HCT116 (cell line): ENCODE measurements at regions not wholly inside any gene's neighbourhood (a gene's known extent, or its start where the extent isn't known, plus 50 kb on each side); places are given as distances from the start of the nearest gene placed in this dataset.

Source experiments
- ATAC-seq: fragments of 200-7000 bp; cut with Tn5 transposase; 2 replicates; pipeline ENCODE4 v1.9.1; 2020; ENCODE audit warnings: mild to moderate bottlenecking, moderate library complexity
- BruUV-seq: library from RNA; stranded (reverse); fragments of 400-500 nt; replicated peaks from 2 replicates; lab custom pipeline; 2021; lab: Mats Ljungman, UMichigan
- CTCF ChIA-PET: fragments of 300-600 bp; sonication (Branson Sonifier 250); formaldehyde crosslinking; loops from one replicate; lab custom pipeline; 2021; ENCODE audit warnings: antibody characterized with exemption; lab: Charles Lee
- POLR2A ChIA-PET: fragments of 300-600, 350-600 bp; sonication (Branson Sonifier 250); formaldehyde crosslinking; loops from one replicate; lab custom pipeline; 2021; ENCODE audit warnings: antibody characterized with exemption; lab: Charles Lee
- RAD21 ChIA-PET, 2 experiments: fragments of 300-600 bp; sonication (Branson Sonifier 250); formaldehyde crosslinking; loops; one replicate each; lab custom pipeline; 2023; ENCODE audit warnings: low total read pairs in 2 of 2; ENCODE audit not compliant: uncharacterized antibody in 2 of 2, unreplicated experiment in 2 of 2, low non-redundant PET in 1 of 2; lab: Charles Lee
- DNase-seq: peaks from one replicate; pipeline ENCODE4 v3.0.0-alpha.2; 2010; ENCODE audit warnings: low read depth, low spot score
- H2AFZ ChIP-seq: fragments of 200-600 bp; shearing (Covaris generic), sonication (generic); 2 replicates; pipeline ENCODE4 v1.6.1; 2017; ENCODE audit warnings: low read depth, mixed run types, mixed read lengths, antibody characterized with exemption, low read length; ENCODE audit not compliant: poor library complexity, severe bottlenecking
- H3K27ac ChIP-seq: 2 replicates; pipeline ENCODE4 v1.5.1; 2012; ENCODE audit warnings: low read depth, low read length
- H3K27me3 ChIP-seq: fragments of 200-600 bp; sonication (generic); 2 replicates; pipeline ENCODE4 v1.6.1; 2016; ENCODE audit warnings: mixed run types, low read length, mixed read lengths; ENCODE audit not compliant: insufficient read depth
- H3K36me3 ChIP-seq, 2 experiments: fragments of 200-500 bp in 1 of 2; fragments of 200-600 bp in 1 of 2; sonication (Bioruptor generic) in 1 of 2; sonication (generic) in 1 of 2; 2 replicates each; pipeline versions ENCODE4 v1.5.1 to v1.6.1; 2014 to 2016; ENCODE audit warnings: low read length in 2 of 2, inconsistent platforms in 1 of 2, mixed read lengths in 1 of 2, mixed run types in 1 of 2; ENCODE audit not compliant: insufficient read depth in 2 of 2, control insufficient read depth in 1 of 2
- H3K4me1 ChIP-seq, 2 experiments: fragments of 200-600 bp in 1 of 2; sonication (generic) in 1 of 2; 2 replicates each; pipeline versions ENCODE4 v1.5.1 to v1.6.1; 2012 to 2017; ENCODE audit warnings: low read length in 2 of 2, inconsistent platforms in 1 of 2, mild to moderate bottlenecking in 1 of 2, mixed read lengths in 1 of 2, mixed run types in 1 of 2, moderate library complexity in 1 of 2; ENCODE audit not compliant: insufficient read depth in 2 of 2, control insufficient read depth in 1 of 2
- H3K4me2 ChIP-seq: fragments of 200-600 bp; sonication (generic); 2 replicates; pipeline ENCODE4 v1.6.1; 2017; ENCODE audit warnings: mixed run types, low read length, mixed read lengths
- H3K4me3 ChIP-seq, 2 experiments: fragments of 200-600 bp in 1 of 2; sonication (generic) in 1 of 2; replicated peaks in 1 of 2; 2 replicates each; pipeline ENCODE4 v1.5.1; 2011 to 2016; ENCODE audit warnings: low read length in 2 of 2, control low read depth in 1 of 2, low read depth in 1 of 2, mild to moderate bottlenecking in 1 of 2, mixed read lengths in 1 of 2, mixed run types in 1 of 2
- H3K79me2 ChIP-seq: fragments of 200-600 bp; sonication (generic); 2 replicates; pipeline ENCODE4 v1.6.1; 2017; ENCODE audit warnings: mild to moderate bottlenecking, mixed run types, low read length, moderate library complexity, mixed read lengths; ENCODE audit not compliant: insufficient read depth
- H3K9ac ChIP-seq: fragments of 200-600 bp; sonication (generic); 2 replicates; pipeline ENCODE4 v1.6.1; 2016; ENCODE audit warnings: low read length, mixed read lengths
- H3K9me2 ChIP-seq: fragments of 200-600 bp; sonication (generic), shearing (Covaris generic); 2 replicates; pipeline ENCODE4 v1.6.1; 2017; ENCODE audit warnings: mixed run types, mild to moderate bottlenecking, moderate library complexity; ENCODE audit not compliant: insufficient read depth
- H3K9me3 ChIP-seq, 2 experiments: fragments of 200-500 bp in 1 of 2; fragments of 200-600 bp in 1 of 2; sonication (Bioruptor generic) in 1 of 2; sonication (generic) in 1 of 2; 2 replicates each; pipeline ENCODE4 v1.6.1; 2014 to 2017; ENCODE audit warnings: low read length in 2 of 2, mixed read lengths in 2 of 2, inconsistent platforms in 1 of 2, low read depth in 1 of 2, mild to moderate bottlenecking in 1 of 2, mixed run types in 1 of 2, moderate library complexity in 1 of 2; ENCODE audit not compliant: control insufficient read depth in 1 of 2, insufficient read depth in 1 of 2
- H4K20me1 ChIP-seq: fragments of 200-600 bp; sonication (generic), shearing (Covaris generic); 2 replicates; pipeline ENCODE4 v1.6.1; 2017; ENCODE audit warnings: mixed run types, mild to moderate bottlenecking, moderate library complexity; ENCODE audit not compliant: insufficient read depth
- CBX3 ChIP-seq: IDR thresholded peaks from 2 replicates; pipeline ENCODE4 v1.6.1; 2012; ENCODE audit warnings: low read depth
- CEBPB ChIP-seq: IDR thresholded peaks from 2 replicates; pipeline ENCODE4 v1.6.1; 2012; ENCODE audit warnings: low read depth
- EGR1 ChIP-seq: IDR thresholded peaks from 2 replicates; pipeline ENCODE4 v1.6.1; 2012; ENCODE audit warnings: low read depth
- ELF1 ChIP-seq: IDR thresholded peaks from 2 replicates; pipeline ENCODE4 v1.6.1; 2012; ENCODE audit warnings: low read depth, borderline replicate concordance
- EZH2 ChIP-seq: fragments of 200-600 bp; sonication (generic); IDR thresholded peaks from 2 replicates; pipeline ENCODE4 v1.6.1; 2017; ENCODE audit warnings: antibody characterized with exemption, mixed run types
- EZH2phosphoT487 ChIP-seq: fragments of 200-600 bp; IDR thresholded peaks from 2 replicates; pipeline ENCODE4 v1.6.1; 2018; ENCODE audit warnings: antibody characterized with exemption, borderline replicate concordance
- FOSL1 ChIP-seq: IDR thresholded peaks from 2 replicates; pipeline ENCODE4 v1.6.1; 2012; ENCODE audit warnings: low read depth
- JUND ChIP-seq: IDR thresholded peaks from 2 replicates; pipeline ENCODE4 v1.6.1; 2012
- POLR2A ChIP-seq: IDR thresholded peaks from 2 replicates; pipeline ENCODE4 v1.7.0; 2011; ENCODE audit warnings: borderline replicate concordance; ENCODE audit not compliant: insufficient read depth, insufficient read length; ENCODE audit errors: extremely low read depth
- POLR2AphosphoS5 ChIP-seq: IDR thresholded peaks from 2 replicates; pipeline ENCODE4 v1.6.1; 2011; ENCODE audit warnings: mild to moderate bottlenecking, low read depth, low read length, moderate library complexity
- SP1 ChIP-seq: IDR thresholded peaks from 2 replicates; pipeline ENCODE4 v1.6.1; 2012; ENCODE audit warnings: low read depth
- TCF7L2 ChIP-seq: IDR thresholded peaks from 2 replicates; pipeline ENCODE4 v1.7.0; 2011; ENCODE audit warnings: borderline replicate concordance, inconsistent platforms; ENCODE audit not compliant: insufficient read depth, insufficient read length; ENCODE audit errors: extremely low read depth
- YY1 ChIP-seq: IDR thresholded peaks from 2 replicates; pipeline ENCODE4 v1.6.1; 2011; ENCODE audit warnings: low read length, low read depth, moderate library complexity, mild to moderate bottlenecking; ENCODE audit not compliant: insufficient replicate concordance; ENCODE audit errors: extremely low read depth
- ZFX ChIP-seq: fragments of 450-650 bp; IDR thresholded peaks from 2 replicates; pipeline ENCODE4 v1.6.1; 2017
- intact Hi-C: fragments of 100-400 bp; cut with micrococcal nuclease; formaldehyde crosslinking; loops from 2 replicates; pipeline ENCODE4 v1.10.0; 2022
- TF ChIP-seq, protein P1 (sequence below): IDR thresholded peaks from 2 replicates; pipeline ENCODE4 v1.6.1; 2012
- TF ChIP-seq, protein P2 (sequence below): IDR thresholded peaks from 2 replicates; pipeline ENCODE4 v1.6.1; 2012
- TF ChIP-seq, protein P3 (sequence below): IDR thresholded peaks from 2 replicates; pipeline ENCODE4 v1.6.1; 2011; ENCODE audit warnings: mild to moderate bottlenecking, low read length, moderate library complexity; ENCODE audit not compliant: insufficient replicate concordance; ENCODE audit errors: extremely low read depth
- TF ChIP-seq, protein P4 (sequence below), 3 experiments: fragments of 200-600 bp in 1 of 3; sonication (generic) in 1 of 3; IDR thresholded peaks in 2 of 3; conservative IDR thresholded peaks in 1 of 3; 2 replicates each; pipeline ENCODE4 v1.5.1; 2012 to 2017; ENCODE audit warnings: low read depth in 2 of 3, low read length in 2 of 3, antibody characterized with exemption in 1 of 3, borderline replicate concordance in 1 of 3, control low read depth in 1 of 3, mild to moderate bottlenecking in 1 of 3, mixed read lengths in 1 of 3, mixed run types in 1 of 3, moderate library complexity in 1 of 3; ENCODE audit not compliant: insufficient read depth in 1 of 3
- TF ChIP-seq, protein P5 (sequence below): IDR thresholded peaks from 2 replicates; pipeline ENCODE4 v1.6.1; 2012; ENCODE audit warnings: low read depth

DNA sequence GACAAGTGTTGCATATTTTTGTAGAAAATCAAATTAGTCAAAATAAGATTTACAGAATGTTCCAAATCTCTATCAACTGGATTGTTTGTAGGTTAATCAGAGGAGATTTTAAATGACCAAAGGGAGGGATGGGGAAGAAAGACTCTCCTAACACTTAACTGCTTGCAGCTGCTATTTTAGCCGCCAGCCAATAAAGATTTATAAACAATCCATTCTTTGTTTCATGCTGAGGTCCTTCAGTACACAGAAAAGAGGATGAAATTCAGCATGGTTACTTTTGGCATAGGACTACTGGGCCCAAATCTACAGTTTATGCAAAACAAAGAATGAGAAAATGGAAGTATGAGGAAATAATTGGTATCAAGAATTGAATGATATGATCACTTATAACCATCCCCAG lies 86.4 kb upstream of the FN1 start:
- CTCF ChIA-PET: no interaction called here
- Histone ChIP-seq H3K79me2 (no peaks in the 10 kb centered on the region), H3K4me1 (no peaks in the 10 kb centered on the region), H3K4me2 (no peak overlapping the region), H3K36me3 (no peaks in the 10 kb centered on the region), H3K9ac (no peak overlapping the region), H3K27ac (no peak overlapping the region), H2AFZ (no peak overlapping the region), H3K9me3 (no peaks in the 10 kb centered on the region), H3K27me3 (no peaks in the 10 kb centered on the region), H4K20me1 (no peaks in the 10 kb centered on the region), H3K9me2 (no peaks in the 10 kb centered on the region), H3K4me3 (no peak overlapping the region)
- no peak for DNase-seq
- POLR2A ChIA-PET: no interaction called here
- TF ChIP-seq TCF7L2 (no peak), ELF1 (no peak), ZFX (no peak), POLR2A (no peak), FOSL1 (no peak), EGR1 (no peak), EZH2phosphoT487 (no peak), POLR2AphosphoS5 (no peak), SP1 (no peak), EZH2 (no peak), CEBPB (no peak), CBX3 (no peak), YY1 (no peak), JUND (no peak)
- TF ChIP-seq, protein P1, sequence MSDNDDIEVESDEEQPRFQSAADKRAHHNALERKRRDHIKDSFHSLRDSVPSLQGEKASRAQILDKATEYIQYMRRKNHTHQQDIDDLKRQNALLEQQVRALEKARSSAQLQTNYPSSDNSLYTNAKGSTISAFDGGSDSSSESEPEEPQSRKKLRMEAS: no peak
- TF ChIP-seq, protein P2, sequence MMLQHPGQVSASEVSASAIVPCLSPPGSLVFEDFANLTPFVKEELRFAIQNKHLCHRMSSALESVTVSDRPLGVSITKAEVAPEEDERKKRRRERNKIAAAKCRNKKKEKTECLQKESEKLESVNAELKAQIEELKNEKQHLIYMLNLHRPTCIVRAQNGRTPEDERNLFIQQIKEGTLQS: no peak
- TF ChIP-seq, protein P3, sequence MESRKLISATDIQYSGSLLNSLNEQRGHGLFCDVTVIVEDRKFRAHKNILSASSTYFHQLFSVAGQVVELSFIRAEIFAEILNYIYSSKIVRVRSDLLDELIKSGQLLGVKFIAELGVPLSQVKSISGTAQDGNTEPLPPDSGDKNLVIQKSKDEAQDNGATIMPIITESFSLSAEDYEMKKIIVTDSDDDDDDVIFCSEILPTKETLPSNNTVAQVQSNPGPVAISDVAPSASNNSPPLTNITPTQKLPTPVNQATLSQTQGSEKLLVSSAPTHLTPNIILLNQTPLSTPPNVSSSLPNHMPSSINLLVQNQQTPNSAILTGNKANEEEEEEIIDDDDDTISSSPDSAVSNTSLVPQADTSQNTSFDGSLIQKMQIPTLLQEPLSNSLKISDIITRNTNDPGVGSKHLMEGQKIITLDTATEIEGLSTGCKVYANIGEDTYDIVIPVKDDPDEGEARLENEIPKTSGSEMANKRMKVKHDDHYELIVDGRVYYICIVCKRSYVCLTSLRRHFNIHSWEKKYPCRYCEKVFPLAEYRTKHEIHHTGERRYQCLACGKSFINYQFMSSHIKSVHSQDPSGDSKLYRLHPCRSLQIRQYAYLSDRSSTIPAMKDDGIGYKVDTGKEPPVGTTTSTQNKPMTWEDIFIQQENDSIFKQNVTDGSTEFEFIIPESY: no peak
- TF ChIP-seq, protein P4, sequence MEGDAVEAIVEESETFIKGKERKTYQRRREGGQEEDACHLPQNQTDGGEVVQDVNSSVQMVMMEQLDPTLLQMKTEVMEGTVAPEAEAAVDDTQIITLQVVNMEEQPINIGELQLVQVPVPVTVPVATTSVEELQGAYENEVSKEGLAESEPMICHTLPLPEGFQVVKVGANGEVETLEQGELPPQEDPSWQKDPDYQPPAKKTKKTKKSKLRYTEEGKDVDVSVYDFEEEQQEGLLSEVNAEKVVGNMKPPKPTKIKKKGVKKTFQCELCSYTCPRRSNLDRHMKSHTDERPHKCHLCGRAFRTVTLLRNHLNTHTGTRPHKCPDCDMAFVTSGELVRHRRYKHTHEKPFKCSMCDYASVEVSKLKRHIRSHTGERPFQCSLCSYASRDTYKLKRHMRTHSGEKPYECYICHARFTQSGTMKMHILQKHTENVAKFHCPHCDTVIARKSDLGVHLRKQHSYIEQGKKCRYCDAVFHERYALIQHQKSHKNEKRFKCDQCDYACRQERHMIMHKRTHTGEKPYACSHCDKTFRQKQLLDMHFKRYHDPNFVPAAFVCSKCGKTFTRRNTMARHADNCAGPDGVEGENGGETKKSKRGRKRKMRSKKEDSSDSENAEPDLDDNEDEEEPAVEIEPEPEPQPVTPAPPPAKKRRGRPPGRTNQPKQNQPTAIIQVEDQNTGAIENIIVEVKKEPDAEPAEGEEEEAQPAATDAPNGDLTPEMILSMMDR (IDR thresholded peaks at IDR 0.05 in 2 of 3, conservative IDR thresholded peaks at IDR 0.05 in 1 of 3; ENCODE audit: borderline replicate concordance in 1 of 3, insufficient read depth in 1 of 3, low read depth in 2 of 3, low read length in 2 of 3): no peak
- TF ChIP-seq, protein P5, sequence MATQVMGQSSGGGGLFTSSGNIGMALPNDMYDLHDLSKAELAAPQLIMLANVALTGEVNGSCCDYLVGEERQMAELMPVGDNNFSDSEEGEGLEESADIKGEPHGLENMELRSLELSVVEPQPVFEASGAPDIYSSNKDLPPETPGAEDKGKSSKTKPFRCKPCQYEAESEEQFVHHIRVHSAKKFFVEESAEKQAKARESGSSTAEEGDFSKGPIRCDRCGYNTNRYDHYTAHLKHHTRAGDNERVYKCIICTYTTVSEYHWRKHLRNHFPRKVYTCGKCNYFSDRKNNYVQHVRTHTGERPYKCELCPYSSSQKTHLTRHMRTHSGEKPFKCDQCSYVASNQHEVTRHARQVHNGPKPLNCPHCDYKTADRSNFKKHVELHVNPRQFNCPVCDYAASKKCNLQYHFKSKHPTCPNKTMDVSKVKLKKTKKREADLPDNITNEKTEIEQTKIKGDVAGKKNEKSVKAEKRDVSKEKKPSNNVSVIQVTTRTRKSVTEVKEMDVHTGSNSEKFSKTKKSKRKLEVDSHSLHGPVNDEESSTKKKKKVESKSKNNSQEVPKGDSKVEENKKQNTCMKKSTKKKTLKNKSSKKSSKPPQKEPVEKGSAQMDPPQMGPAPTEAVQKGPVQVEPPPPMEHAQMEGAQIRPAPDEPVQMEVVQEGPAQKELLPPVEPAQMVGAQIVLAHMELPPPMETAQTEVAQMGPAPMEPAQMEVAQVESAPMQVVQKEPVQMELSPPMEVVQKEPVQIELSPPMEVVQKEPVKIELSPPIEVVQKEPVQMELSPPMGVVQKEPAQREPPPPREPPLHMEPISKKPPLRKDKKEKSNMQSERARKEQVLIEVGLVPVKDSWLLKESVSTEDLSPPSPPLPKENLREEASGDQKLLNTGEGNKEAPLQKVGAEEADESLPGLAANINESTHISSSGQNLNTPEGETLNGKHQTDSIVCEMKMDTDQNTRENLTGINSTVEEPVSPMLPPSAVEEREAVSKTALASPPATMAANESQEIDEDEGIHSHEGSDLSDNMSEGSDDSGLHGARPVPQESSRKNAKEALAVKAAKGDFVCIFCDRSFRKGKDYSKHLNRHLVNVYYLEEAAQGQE: no peak
- no peak for ATAC-seq
- BruUV-seq: no TSS peak
- intact Hi-C loops: no loop called here
- RAD21 ChIA-PET: no interaction called here
